ENCODE measurements at regions not wholly inside any gene's neighbourhood (a gene's known extent, or its start where the extent isn't known, plus 50 kb on each side); places are given as distances from the start of the nearest gene placed in this dataset.

DNA sequence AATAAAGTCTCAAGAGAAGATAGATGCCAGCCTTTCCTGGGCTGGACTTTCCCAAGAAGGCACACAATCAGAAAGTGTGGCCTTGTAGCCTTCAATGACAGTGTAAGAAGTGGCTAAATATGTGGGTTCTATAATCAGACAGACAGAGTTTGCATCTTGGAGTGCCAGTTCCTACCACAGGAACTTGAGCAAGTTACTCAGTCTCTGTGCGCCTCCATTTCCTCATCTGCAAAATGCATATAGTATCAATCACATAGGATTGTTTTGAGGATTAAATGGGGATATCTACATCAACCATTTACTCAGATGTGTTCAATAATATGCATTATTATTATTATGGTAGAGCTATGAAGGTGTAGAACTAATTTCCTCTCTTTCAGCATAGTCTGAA lies 176.8 kb upstream of the PTBP2 start:
- H3K4me1 ChIP-seq, result no peaks in the 10 kb centered on the region
- H3K36me3 ChIP-seq, result no peaks in the 10 kb centered on the region
- H3K27ac ChIP-seq, result no peak overlapping the region
- intact Hi-C loops (cut with DNase I), result no loop called here
- no peak for TF ChIP-seq POLR2A (IDR thresholded peaks at IDR 0.05)
- TF ChIP-seq, protein P1, sequence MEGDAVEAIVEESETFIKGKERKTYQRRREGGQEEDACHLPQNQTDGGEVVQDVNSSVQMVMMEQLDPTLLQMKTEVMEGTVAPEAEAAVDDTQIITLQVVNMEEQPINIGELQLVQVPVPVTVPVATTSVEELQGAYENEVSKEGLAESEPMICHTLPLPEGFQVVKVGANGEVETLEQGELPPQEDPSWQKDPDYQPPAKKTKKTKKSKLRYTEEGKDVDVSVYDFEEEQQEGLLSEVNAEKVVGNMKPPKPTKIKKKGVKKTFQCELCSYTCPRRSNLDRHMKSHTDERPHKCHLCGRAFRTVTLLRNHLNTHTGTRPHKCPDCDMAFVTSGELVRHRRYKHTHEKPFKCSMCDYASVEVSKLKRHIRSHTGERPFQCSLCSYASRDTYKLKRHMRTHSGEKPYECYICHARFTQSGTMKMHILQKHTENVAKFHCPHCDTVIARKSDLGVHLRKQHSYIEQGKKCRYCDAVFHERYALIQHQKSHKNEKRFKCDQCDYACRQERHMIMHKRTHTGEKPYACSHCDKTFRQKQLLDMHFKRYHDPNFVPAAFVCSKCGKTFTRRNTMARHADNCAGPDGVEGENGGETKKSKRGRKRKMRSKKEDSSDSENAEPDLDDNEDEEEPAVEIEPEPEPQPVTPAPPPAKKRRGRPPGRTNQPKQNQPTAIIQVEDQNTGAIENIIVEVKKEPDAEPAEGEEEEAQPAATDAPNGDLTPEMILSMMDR (IDR thresholded peaks at IDR 0.05), result no peak
- H3K27me3 ChIP-seq, result no peaks in the 10 kb centered on the region
- H3K4me3 ChIP-seq, result no peak overlapping the region
- no peak for DNase-seq
- no peaks in the 10 kb centered on the region for H3K9me3 ChIP-seq
- WGBS, 2 donors, result 83 to 91% methylated on average over 1 of the region's 1 CpG

DNA sequence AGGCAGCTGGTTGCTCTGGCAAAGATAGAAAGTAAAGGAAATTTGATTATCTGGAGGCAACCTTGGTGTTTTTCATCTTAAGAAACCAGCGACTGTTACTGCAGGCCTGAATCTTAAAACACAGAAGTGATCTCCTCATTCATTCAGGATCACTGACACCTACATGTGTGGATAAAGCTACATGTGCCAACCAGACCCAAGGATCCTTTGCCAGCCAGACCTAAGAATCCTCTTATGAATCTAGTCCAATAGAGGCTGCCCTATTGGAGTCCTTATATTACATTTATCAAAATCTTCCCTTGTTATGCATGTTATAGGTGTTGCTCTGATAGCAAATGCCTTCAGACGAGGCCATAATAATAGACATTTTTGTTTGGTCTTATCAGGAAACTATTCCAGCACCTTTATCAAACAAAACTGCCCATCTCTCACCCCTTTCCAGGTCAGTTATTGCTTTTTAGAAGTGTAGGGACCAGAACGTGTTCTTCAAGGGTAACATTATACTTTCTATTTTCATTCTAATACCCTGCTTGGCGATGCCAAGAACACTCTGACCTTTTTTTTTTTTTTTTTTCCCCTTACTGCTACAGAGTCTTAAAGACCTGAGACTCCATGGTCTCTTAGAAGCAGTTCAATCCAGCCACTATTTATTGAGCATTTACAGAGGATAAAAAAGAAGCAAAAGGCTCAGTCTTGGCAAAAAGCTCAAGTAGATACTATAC lies 175.5 kb upstream of the PTBP2 start:
- Histone ChIP-seq H3K27ac (no peak overlapping the region), H3K9me3 (no peaks in the 10 kb centered on the region), H3K36me3 (no peaks in the 10 kb centered on the region), H3K27me3 (no peaks in the 10 kb centered on the region), H3K4me3 (no peak overlapping the region), H3K4me1 (no peaks in the 10 kb centered on the region)
- TF ChIP-seq POLR2A (IDR thresholded peaks at IDR 0.05), result no peak
- TF ChIP-seq, protein P1 (IDR thresholded peaks at IDR 0.05), result no peak
- no peak for DNase-seq
- WGBS, 2 donors, result 79 to 85% methylated on average over 4 of the region's 4 CpGs
- intact Hi-C loops (cut with DNase I), result no loop called here

DNA sequence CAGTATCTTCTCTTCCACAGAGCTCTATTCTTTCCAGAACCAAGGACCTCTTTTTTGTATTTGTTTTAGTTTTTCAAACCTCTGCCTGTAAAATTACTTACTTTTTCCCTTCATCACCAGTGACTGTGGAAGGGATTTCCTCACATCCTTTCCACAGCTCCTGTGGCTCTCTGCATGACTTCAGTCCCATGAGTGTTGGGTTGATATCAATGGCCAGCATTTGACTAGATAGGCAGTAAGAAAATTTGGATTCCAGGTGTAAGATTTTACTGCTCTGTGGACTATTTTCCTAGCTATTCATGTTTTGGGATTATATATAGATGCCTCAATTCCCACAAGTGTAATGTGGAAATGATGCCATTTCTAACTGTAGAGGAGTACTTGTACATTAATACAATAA lies 171.5 kb upstream of the PTBP2 start:
- intact Hi-C loops (cut with DNase I), result no loop called here
- H3K9me3 ChIP-seq, result no peaks in the 10 kb centered on the region
- DNase-seq, result no peak

DNA sequence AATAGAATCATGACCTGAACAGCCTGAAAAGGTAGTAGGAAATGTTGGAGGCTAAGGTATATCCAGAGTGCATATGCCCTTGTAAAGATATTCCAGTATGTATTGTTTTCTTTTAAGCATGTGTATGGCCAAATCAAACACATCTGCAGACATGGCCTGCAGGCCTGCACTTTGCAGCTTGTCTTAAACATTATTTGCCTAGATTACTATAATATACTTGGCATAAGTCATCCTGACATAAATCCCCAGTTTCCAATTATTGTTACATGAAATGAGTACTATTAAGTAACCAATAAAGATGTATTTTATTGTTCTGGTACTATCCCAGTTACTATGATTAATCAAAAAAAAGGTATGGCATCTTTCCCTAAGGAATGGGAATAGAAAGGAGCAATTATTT lies 169.1 kb upstream of the PTBP2 start:
- intact Hi-C loops (cut with DNase I), result no loop called here
- H3K9me3 ChIP-seq, result no peaks in the 10 kb centered on the region
- H3K27me3 ChIP-seq, result no peaks in the 10 kb centered on the region
- no peaks in the 10 kb centered on the region for H3K36me3 ChIP-seq
- no peaks in the 10 kb centered on the region for H3K4me1 ChIP-seq
- no peak for DNase-seq
- TF ChIP-seq POLR2A (IDR thresholded peaks at IDR 0.05), result no peak
- TF ChIP-seq, protein P1 (IDR thresholded peaks at IDR 0.05), result no peak
- no peak overlapping the region for H3K4me3 ChIP-seq
- no peak overlapping the region for H3K27ac ChIP-seq

More for the DNA sequence above, 171.5 kb upstream of the PTBP2 start:
- H3K27me3 ChIP-seq, result no peaks in the 10 kb centered on the region
- no peaks in the 10 kb centered on the region for H3K4me1 ChIP-seq
- no peaks in the 10 kb centered on the region for H3K36me3 ChIP-seq
- no peak overlapping the region for H3K4me3 ChIP-seq
- no peak overlapping the region for H3K27ac ChIP-seq
- TF ChIP-seq POLR2A (IDR thresholded peaks at IDR 0.05), result no peak
- TF ChIP-seq, protein P1 (IDR thresholded peaks at IDR 0.05), result no peak

DNA sequence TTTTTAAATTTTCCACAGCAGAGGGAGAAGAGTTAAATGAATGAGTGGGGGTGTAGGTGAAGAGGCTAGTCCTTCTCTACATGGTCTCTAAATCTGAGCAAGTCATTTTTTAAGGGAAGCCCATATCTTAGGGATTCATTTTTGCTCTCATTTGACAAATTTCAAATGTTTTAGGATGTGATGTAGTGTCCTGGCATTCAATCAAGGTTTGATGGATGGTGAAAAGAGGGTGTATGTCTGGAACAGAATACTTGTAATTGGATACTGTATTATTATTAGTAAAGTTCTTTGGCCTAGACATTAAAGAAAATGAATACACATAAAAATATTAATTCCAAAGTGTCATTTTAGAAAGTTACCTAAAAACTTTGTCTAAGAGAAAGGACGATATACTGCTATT lies 167.8 kb upstream of the PTBP2 start:
- Histone ChIP-seq H3K27ac (no peak overlapping the region), H3K4me1 (no peaks in the 10 kb centered on the region), H3K36me3 (no peaks in the 10 kb centered on the region), H3K4me3 (no peak overlapping the region), H3K27me3 (no peaks in the 10 kb centered on the region), H3K9me3 (no peaks in the 10 kb centered on the region)
- intact Hi-C loops (cut with DNase I), result no loop called here
- no peak for TF ChIP-seq POLR2A (IDR thresholded peaks at IDR 0.05)
- TF ChIP-seq, protein P1 (IDR thresholded peaks at IDR 0.05), result no peak
- DNase-seq, result no peak
- 87 to 93% methylated on average over 1 of the region's 1 CpG for WGBS, 2 donors
